ENCODE measurements at regions not wholly inside any gene's neighbourhood (a gene's known extent, or its start where the extent isn't known, plus 50 kb on each side); places are given as distances from the start of the nearest gene placed in this dataset.

DNA sequence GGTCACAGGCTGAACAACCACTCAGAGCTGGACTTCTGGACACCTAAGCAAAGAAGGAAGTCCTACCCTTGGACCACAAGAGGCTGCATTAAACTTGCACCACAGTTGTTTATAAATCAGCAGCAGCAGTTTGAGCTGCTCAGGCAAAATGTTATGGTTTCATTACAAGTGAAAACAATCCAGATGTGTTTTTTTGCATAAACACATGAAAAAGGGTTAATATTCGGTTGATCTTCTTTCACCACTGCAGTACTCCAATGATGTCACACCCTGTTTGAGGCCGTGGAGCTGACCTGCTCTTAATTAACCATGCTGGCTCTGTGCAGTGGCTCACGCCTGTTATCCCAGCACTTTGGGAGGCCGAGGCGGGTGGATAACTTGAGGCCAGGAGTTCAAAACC lies 490.8 kb upstream of the CELF2 start:
- no peak for TF ChIP-seq POLR2A (IDR thresholded peaks at IDR 0.05)
- TF ChIP-seq EP300 (IDR thresholded peaks at IDR 0.05) = no peak
- TF ChIP-seq, protein P1, sequence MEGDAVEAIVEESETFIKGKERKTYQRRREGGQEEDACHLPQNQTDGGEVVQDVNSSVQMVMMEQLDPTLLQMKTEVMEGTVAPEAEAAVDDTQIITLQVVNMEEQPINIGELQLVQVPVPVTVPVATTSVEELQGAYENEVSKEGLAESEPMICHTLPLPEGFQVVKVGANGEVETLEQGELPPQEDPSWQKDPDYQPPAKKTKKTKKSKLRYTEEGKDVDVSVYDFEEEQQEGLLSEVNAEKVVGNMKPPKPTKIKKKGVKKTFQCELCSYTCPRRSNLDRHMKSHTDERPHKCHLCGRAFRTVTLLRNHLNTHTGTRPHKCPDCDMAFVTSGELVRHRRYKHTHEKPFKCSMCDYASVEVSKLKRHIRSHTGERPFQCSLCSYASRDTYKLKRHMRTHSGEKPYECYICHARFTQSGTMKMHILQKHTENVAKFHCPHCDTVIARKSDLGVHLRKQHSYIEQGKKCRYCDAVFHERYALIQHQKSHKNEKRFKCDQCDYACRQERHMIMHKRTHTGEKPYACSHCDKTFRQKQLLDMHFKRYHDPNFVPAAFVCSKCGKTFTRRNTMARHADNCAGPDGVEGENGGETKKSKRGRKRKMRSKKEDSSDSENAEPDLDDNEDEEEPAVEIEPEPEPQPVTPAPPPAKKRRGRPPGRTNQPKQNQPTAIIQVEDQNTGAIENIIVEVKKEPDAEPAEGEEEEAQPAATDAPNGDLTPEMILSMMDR (IDR thresholded peaks at IDR 0.05) = no peak
- Histone ChIP-seq H3K9me3 (no peaks in the 10 kb centered on the region), H3K27ac (no peak overlapping the region), H3K4me3 (no peak overlapping the region), H3K36me3 (no peaks in the 10 kb centered on the region), H3K27me3 (no peaks in the 10 kb centered on the region), H3K4me1 (ENCODE audit: insufficient read depth) (peaks cover 4% of the 10 kb centered on the region)
- WGBS, 3 donors = 47 to 76% (median 72%) methylated on average over 5 of the region's 5 CpGs
- intact Hi-C loops (cut with DNase I) = no loop called here
- DNase-seq = no peak

DNA sequence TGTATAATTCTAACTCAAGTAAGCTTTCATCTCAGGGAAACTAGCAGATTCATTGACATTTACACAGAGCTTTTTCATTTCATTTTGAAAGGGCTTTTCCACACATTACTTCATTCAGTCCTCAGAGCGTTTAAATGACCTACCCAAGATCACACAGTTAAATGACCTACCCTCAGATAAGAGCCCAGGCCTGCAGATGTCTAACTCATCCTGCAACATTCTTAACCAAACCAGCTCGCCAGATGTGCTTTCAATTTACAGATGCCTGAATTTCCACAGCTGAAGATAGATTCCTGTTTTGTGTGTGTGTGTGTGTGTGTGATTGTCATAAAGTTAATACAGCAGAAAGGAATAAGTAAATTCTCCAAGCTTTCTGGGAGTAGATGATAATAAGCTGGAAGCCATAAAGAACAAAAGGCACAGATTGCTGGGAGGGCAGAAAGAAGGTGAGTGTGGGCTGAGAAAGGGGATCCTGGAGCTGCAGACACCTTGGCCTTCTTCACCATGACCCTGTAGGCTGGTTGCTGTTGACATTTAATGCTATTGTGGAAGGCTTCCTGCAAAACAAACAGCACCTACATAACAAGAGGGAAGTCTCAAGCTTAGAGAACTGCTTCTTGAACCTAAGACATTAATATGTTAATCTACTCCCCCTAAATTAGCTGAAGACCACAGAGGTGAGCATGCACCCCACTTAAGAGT lies 489.7 kb upstream of the CELF2 start:
- WGBS, 3 donors = 82 to 99% (median 87%) methylated on average over 2 of the region's 2 CpGs
- Histone ChIP-seq H3K27ac (no peak overlapping the region), H3K27me3 (no peaks in the 10 kb centered on the region), H3K4me3 (no peak overlapping the region), H3K36me3 (no peaks in the 10 kb centered on the region), H3K4me1 (ENCODE audit: insufficient read depth) (peaks cover 4% of the 10 kb centered on the region), H3K9me3 (no peaks in the 10 kb centered on the region)
- TF ChIP-seq EP300 (IDR thresholded peaks at IDR 0.05) (no peak), POLR2A (IDR thresholded peaks at IDR 0.05) (no peak)
- TF ChIP-seq, protein P1 (IDR thresholded peaks at IDR 0.05) = no peak
- no peak for DNase-seq
- intact Hi-C loops (cut with DNase I) = no loop called here

DNA sequence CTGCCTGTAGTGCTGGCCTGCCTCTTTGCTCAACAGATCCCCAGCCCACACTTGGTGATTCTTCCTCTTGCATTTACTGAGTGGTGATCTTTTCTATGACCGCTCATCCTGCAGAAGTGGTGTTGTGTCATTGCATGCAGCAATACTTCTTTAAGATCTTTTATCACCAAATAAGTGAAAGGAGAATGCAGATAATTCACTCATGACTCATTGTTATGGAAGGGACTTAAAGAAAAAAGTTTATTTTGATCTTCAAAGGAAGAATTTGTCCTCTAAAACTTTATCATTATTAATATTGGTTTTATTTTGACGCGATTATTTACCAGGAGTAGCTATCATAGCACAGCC lies 489.1 kb upstream of the CELF2 start:
- TF ChIP-seq, protein P1 (IDR thresholded peaks at IDR 0.05) = no peak
- TF ChIP-seq EP300 (IDR thresholded peaks at IDR 0.05) (no peak), POLR2A (IDR thresholded peaks at IDR 0.05) (no peak)
- Histone ChIP-seq H3K27me3 (no peaks in the 10 kb centered on the region), H3K4me1 (ENCODE audit: insufficient read depth) (peaks cover 4% of the 10 kb centered on the region), H3K27ac (no peak overlapping the region), H3K36me3 (no peaks in the 10 kb centered on the region), H3K4me3 (no peak overlapping the region), H3K9me3 (no peaks in the 10 kb centered on the region)
- 90 to 94% (median 90%) methylated on average over 3 of the region's 3 CpGs for WGBS, 3 donors
- no peak for DNase-seq
- intact Hi-C loops (cut with DNase I) = no loop called here

DNA sequence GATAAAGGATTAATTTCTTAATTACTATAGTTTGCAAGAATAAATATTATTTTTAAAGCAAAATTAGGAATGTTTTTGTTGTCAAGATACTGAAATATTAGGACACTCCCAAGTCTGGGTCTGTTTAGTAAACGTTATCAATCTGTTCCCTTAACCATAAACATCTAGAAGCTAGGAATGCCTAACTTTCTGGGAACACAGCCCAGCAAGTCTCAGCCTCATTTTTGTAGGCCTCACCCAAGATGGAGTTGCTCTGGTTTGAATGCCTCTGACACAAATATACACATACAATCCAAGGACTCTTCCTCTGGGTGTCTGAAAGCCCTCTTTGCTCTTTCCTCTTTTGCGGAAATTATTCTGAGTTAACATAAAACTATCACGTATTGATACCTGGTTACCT lies 487.4 kb upstream of the CELF2 start:
- H3K27ac ChIP-seq = no peak overlapping the region
- intact Hi-C loops (cut with DNase I) = no loop called here
- TF ChIP-seq POLR2A (IDR thresholded peaks at IDR 0.05) (no peak), EP300 (IDR thresholded peaks at IDR 0.05) (no peak)
- TF ChIP-seq, protein P1 (IDR thresholded peaks at IDR 0.05) = no peak
- no peaks in the 10 kb centered on the region for H3K27me3 ChIP-seq
- H3K36me3 ChIP-seq = no peaks in the 10 kb centered on the region
- peaks cover 4% of the 10 kb centered on the region for H3K4me1 ChIP-seq (ENCODE audit: insufficient read depth)
- no peaks in the 10 kb centered on the region for H3K9me3 ChIP-seq
- no peak for DNase-seq
- H3K4me3 ChIP-seq = no peak overlapping the region
- WGBS, 3 donors = 16 to 40% (median 17%) methylated on average over 3 of the region's 3 CpGs
